ENCODE measurements at regions not wholly inside any gene's neighbourhood (a gene's known extent, or its start where the extent isn't known, plus 50 kb on each side); places are given as distances from the start of the nearest gene placed in this dataset.

DNA sequence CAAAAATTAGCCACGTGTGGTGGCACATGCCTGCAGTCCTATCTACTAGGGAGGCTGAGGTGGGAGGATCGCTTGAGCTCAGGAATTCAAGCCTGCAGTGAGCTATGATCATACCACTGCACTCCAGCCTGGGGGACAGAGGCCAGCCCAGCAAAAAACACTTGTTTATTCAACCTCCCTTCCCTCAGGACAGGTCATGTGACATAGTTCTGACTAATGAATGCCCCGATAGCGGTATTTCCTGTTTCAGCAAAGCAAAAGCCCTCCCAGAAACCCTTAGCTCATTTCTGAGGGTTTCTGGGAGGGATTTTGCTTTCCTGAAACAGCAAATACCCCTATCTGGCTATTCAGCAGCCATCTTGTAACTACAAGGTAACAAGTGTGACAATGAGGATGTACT is 157.1 kb downstream of the GATA3 start:
- DNase-seq (ENCODE audit: low read depth, low spot score) (no peak), ATAC-seq (no peak), FAIRE-seq (no peak)
- Histone ChIP-seq H3K27ac (ENCODE audit: control insufficient read depth, insufficient read depth) (no peak overlapping the region), H4K20me1 (ENCODE audit: control insufficient read depth, insufficient read depth) (no peaks in the 10 kb centered on the region), H2AFZ (ENCODE audit: control insufficient read depth, low read depth, low read length) (no peak overlapping the region), H3K9ac (ENCODE audit: control insufficient read depth, insufficient read depth, low read length) (no peak overlapping the region), H3K36me3 (ENCODE audit: control insufficient read depth in 2 of 2, insufficient read depth in 2 of 2, low read length in 1 of 2) (no peaks in the 10 kb centered on the region), H3K4me2 (ENCODE audit: control insufficient read depth, insufficient read depth) (no peak overlapping the region), H3K4me3 (no peak overlapping the region), H3K4me1 (ENCODE audit: control insufficient read depth, insufficient read depth, low read length) (no peaks in the 10 kb centered on the region), H3K27me3 (replicated peaks in 1 of 2; ENCODE audit: control insufficient read depth in 2 of 2, insufficient read depth in 2 of 2, low read length in 1 of 2) (no peaks in the 10 kb centered on the region), H3K79me2 (ENCODE audit: control insufficient read depth, insufficient read depth, low read length) (no peaks in the 10 kb centered on the region), H3K9me3 (replicated peaks; ENCODE audit: control insufficient read depth, insufficient read depth, low read length) (no peaks in the 10 kb centered on the region)
- ChIA-PET SMC1A (ENCODE audit: uncharacterized antibody, unreplicated experiment) (no interaction called here), RAD21 (ENCODE audit: unreplicated experiment) (no interaction called here), CTCF (no interaction called here), POLR2A (no interaction called here)
- WGBS (ENCODE audit: insufficient coverage, insufficient replicate concordance, low lambda C conversion rate, missing lambda C conversion rate): 23% methylated on average over 4 of the region's 4 CpGs
- intact Hi-C loops (cut with micrococcal nuclease; ENCODE audit: unreplicated experiment) (no loop called here), in situ Hi-C loops (cut with MboI) (no loop called here)
- TF ChIP-seq SPI1 (IDR thresholded peaks at IDR 0.05; ENCODE audit: borderline replicate concordance, insufficient read depth, low read depth, low read length): no peak
- TF ChIP-seq, protein P1, sequence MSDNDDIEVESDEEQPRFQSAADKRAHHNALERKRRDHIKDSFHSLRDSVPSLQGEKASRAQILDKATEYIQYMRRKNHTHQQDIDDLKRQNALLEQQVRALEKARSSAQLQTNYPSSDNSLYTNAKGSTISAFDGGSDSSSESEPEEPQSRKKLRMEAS (IDR thresholded peaks at IDR 0.05; ENCODE audit: low read depth, low read length): no peak
- TF ChIP-seq KAT2A (conservative IDR thresholded peaks at IDR 0.05; ENCODE audit: control insufficient read depth, low read depth, low read length): no peak
- no peak for TF ChIP-seq EGR1 (IDR thresholded peaks at IDR 0.05; ENCODE audit: borderline replicate concordance in 1 of 2, low read depth in 2 of 2, low read length in 2 of 2)
- TF ChIP-seq, protein P2, sequence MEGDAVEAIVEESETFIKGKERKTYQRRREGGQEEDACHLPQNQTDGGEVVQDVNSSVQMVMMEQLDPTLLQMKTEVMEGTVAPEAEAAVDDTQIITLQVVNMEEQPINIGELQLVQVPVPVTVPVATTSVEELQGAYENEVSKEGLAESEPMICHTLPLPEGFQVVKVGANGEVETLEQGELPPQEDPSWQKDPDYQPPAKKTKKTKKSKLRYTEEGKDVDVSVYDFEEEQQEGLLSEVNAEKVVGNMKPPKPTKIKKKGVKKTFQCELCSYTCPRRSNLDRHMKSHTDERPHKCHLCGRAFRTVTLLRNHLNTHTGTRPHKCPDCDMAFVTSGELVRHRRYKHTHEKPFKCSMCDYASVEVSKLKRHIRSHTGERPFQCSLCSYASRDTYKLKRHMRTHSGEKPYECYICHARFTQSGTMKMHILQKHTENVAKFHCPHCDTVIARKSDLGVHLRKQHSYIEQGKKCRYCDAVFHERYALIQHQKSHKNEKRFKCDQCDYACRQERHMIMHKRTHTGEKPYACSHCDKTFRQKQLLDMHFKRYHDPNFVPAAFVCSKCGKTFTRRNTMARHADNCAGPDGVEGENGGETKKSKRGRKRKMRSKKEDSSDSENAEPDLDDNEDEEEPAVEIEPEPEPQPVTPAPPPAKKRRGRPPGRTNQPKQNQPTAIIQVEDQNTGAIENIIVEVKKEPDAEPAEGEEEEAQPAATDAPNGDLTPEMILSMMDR (IDR thresholded peaks at IDR 0.05 in 2 of 3, conservative IDR thresholded peaks at IDR 0.05 in 1 of 3; ENCODE audit: control insufficient read depth in 2 of 3, extremely low read depth in 1 of 3, insufficient read depth in 1 of 3, low read depth in 3 of 3, low read length in 3 of 3): no peak
- TF ChIP-seq, protein P3, sequence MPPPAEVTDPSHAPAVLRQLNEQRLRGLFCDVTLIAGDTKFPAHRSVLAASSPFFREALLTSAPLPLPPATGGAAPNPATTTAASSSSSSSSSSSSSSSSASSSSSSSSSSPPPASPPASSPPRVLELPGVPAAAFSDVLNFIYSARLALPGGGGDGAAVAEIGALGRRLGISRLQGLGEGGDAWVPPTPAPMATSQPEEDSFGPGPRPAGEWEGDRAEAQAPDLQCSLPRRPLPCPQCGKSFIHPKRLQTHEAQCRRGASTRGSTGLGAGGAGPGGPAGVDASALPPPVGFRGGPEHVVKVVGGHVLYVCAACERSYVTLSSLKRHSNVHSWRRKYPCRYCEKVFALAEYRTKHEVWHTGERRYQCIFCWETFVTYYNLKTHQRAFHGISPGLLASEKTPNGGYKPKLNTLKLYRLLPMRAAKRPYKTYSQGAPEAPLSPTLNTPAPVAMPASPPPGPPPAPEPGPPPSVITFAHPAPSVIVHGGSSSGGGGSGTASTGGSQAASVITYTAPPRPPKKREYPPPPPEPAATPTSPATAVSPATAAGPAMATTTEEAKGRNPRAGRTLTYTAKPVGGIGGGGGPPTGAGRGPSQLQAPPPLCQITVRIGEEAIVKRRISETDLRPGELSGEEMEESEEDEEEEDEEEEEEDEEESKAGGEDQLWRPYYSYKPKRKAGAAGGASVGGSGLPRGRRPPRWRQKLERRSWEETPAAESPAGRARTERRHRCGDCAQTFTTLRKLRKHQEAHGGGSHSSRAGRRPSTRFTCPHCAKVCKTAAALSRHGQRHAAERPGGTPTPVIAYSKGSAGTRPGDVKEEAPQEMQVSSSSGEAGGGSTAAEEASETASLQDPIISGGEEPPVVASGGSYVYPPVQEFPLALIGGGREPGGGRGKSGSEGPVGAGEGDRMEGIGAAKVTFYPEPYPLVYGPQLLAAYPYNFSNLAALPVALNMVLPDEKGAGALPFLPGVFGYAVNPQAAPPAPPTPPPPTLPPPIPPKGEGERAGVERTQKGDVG (CRISPR knock-in tag; IDR thresholded peaks at IDR 0.05): no peak
- no peak for TF ChIP-seq ZBED1 (IDR thresholded peaks at IDR 0.05; ENCODE audit: borderline replicate concordance)
- no peak for TF ChIP-seq TARDBP (IDR thresholded peaks at IDR 0.05; ENCODE audit: borderline replicate concordance)
- TF ChIP-seq ZZZ3 (IDR thresholded peaks at IDR 0.05; ENCODE audit: control insufficient read depth, insufficient read length, low read depth): no peak
- no peak for TF ChIP-seq MEF2B (IDR thresholded peaks at IDR 0.05; ENCODE audit: partially characterized antibody, poor library complexity, severe bottlenecking)
- TF ChIP-seq TCF3 (IDR thresholded peaks at IDR 0.05; ENCODE audit: borderline replicate concordance, insufficient read depth, low read depth, low read length): no peak
- TF ChIP-seq SREBF1 (IDR thresholded peaks at IDR 0.05; ENCODE audit: low read length): no peak
- TF ChIP-seq MEF2A (IDR thresholded peaks at IDR 0.05; ENCODE audit: insufficient read depth, low read depth, low read length): no peak
- TF ChIP-seq SMC3 (IDR thresholded peaks at IDR 0.05; ENCODE audit: borderline replicate concordance, low read length): no peak
- TF ChIP-seq RBBP5 (conservative IDR thresholded peaks at IDR 0.05): no peak
- TF ChIP-seq, protein P4, sequence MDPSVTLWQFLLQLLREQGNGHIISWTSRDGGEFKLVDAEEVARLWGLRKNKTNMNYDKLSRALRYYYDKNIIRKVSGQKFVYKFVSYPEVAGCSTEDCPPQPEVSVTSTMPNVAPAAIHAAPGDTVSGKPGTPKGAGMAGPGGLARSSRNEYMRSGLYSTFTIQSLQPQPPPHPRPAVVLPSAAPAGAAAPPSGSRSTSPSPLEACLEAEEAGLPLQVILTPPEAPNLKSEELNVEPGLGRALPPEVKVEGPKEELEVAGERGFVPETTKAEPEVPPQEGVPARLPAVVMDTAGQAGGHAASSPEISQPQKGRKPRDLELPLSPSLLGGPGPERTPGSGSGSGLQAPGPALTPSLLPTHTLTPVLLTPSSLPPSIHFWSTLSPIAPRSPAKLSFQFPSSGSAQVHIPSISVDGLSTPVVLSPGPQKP (IDR thresholded peaks at IDR 0.05; ENCODE audit: low read depth, low read length): no peak
- TF ChIP-seq ZNF274 (IDR thresholded peaks at IDR 0.05; ENCODE audit: insufficient read depth, insufficient read length): no peak
- no peak for TF ChIP-seq STAT1 (conservative IDR thresholded peaks at IDR 0.05)
- TF ChIP-seq CHD1 (IDR thresholded peaks at IDR 0.05; ENCODE audit: low read depth, low read length): no peak
- BruUV-seq (replicated peaks): no TSS peak
